Dermis microvascular lymphatic vessel endothelial cell (primary cell): ENCODE measurements at regions not wholly inside any gene's neighbourhood (a gene's known extent, or its start where the extent isn't known, plus 50 kb on each side); places are given as distances from the start of the nearest gene placed in this dataset.

ENCODE experiments used
- DNase-seq, 2 donors: peaks; one replicate each; pipeline versions ENCODE4 v3.0.0 to v3.0.0-alpha.2; 2010; ENCODE audit warnings: low read depth in 2 of 2

GRCh38 chr11:86193297-86194095 lies 51.1 kb upstream of the EED start:
- DNase-seq, result peak; percentile 83 to 85

- peak in 1 of 2 donors; percentile 6 for DNase-seq
Measured at GRCh38 chr11:86192519-86193257, 51.9 kb upstream of the EED start.

GRCh38 chr11:86191874-86192273 lies 52.7 kb upstream of the EED start:
- DNase-seq, result no peak

GRCh38 chr11:86187027-86187426 lies 57.5 kb upstream of the EED start:
- DNase-seq, result no peak

- DNase-seq, result no peak
Measured at GRCh38 chr11:86186386-86186785, 58.2 kb upstream of the EED start.

- no peak for DNase-seq
Measured at GRCh38 chr11:86185381-86185750, 59.2 kb upstream of the EED start.

GRCh38 chr11:86184728-86185380 lies 59.7 kb upstream of the EED start:
- DNase-seq, result no peak

GRCh38 chr11:86183694-86184093 lies 60.9 kb upstream of the EED start:
- peak in 1 of 2 donors; percentile 3 for DNase-seq

GRCh38 chr11:86182976-86183584 lies 61.5 kb upstream of the EED start:
- no peak for DNase-seq

- no peak for DNase-seq
Measured at GRCh38 chr11:86181379-86181778, 63.2 kb upstream of the EED start.

GRCh38 chr11:86180851-86181250 lies 63.7 kb upstream of the EED start:
- no peak for DNase-seq

- DNase-seq, result no peak
Measured at GRCh38 chr11:86180423-86180822, 64.1 kb upstream of the EED start.

GRCh38 chr11:86179646-86180064 lies 64.9 kb upstream of the EED start:
- DNase-seq, result peak in 1 of 2 donors; percentile 44

GRCh38 chr11:86177302-86177701 lies 67.3 kb upstream of the EED start:
- DNase-seq, result no peak

GRCh38 chr11:86176165-86176884 lies 68.2 kb upstream of the EED start:
- no peak for DNase-seq

- DNase-seq, result no peak
Measured at GRCh38 chr11:86175626-86176025, 68.9 kb upstream of the EED start.

- no peak for DNase-seq
Measured at GRCh38 chr11:86175191-86175590, 69.4 kb upstream of the EED start.

- DNase-seq, result peak; percentile 80 to 98
Measured at GRCh38 chr11:86174101-86175046, 70.2 kb upstream of the EED start.

GRCh38 chr11:86172894-86173293 lies 71.7 kb upstream of the EED start:
- peak in 1 of 2 donors; percentile 36 for DNase-seq

GRCh38 chr11:86171627-86172026 lies 72.9 kb upstream of the EED start:
- no peak for DNase-seq
